AG10803 (cell line): ENCODE measurements at regions not wholly inside any gene's neighbourhood (a gene's known extent, or its start where the extent isn't known, plus 50 kb on each side); places are given as distances from the start of the nearest gene placed in this dataset.

Experiments used
- DNase-seq: peaks from one replicate; pipeline ENCODE4 v3.0.0; 2010; ENCODE audit warnings: low read depth
- H3K4me3 ChIP-seq: 2 replicates; pipeline ENCODE4 v1.5.1; 2011; ENCODE audit warnings: mild to moderate bottlenecking, low read length, control low read depth
- TF ChIP-seq, protein P1 (sequence below): conservative IDR thresholded peaks from 2 replicates; pipeline ENCODE4 v1.5.1; 2011; ENCODE audit warnings: mild to moderate bottlenecking, low read length, control low read depth, inconsistent platforms

DNA sequence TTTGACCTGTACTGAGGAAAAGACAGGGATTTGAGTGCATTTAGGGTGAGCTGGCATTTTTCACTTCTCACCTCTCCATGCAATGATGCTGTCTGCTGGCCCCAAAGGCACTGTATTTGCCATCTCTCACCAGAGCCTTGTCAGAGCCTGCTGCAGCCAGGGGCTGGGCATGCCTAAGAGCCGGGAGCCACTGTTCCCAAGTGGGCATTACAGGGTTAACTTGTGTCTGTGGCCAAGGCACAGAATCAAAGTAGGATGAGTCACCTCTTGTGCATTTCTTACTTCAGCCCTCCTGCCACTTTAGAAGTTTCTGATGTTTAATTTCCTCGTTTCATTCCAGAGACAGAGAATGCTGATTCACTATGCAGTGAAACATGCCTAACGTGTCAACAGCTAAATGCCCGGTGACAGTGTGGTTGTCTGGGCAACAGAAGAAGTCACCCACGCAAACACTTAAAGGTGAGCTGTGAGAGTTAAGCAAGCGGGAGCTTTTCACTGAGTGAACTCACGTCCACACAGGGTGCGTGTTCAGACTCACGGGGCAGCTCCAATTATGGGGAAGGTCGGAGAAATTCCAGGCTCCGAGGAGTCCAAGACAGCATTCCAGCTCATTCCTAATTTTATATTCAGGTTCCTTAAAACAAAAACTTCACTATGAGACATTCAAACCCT is 57.1 kb upstream of the IGFBP3 start:
- TF ChIP-seq, protein P1, sequence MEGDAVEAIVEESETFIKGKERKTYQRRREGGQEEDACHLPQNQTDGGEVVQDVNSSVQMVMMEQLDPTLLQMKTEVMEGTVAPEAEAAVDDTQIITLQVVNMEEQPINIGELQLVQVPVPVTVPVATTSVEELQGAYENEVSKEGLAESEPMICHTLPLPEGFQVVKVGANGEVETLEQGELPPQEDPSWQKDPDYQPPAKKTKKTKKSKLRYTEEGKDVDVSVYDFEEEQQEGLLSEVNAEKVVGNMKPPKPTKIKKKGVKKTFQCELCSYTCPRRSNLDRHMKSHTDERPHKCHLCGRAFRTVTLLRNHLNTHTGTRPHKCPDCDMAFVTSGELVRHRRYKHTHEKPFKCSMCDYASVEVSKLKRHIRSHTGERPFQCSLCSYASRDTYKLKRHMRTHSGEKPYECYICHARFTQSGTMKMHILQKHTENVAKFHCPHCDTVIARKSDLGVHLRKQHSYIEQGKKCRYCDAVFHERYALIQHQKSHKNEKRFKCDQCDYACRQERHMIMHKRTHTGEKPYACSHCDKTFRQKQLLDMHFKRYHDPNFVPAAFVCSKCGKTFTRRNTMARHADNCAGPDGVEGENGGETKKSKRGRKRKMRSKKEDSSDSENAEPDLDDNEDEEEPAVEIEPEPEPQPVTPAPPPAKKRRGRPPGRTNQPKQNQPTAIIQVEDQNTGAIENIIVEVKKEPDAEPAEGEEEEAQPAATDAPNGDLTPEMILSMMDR, result no peak
- peak; percentile 99 for DNase-seq
- peak overlapping the region; percentile 18 for H3K4me3 ChIP-seq

DNA sequence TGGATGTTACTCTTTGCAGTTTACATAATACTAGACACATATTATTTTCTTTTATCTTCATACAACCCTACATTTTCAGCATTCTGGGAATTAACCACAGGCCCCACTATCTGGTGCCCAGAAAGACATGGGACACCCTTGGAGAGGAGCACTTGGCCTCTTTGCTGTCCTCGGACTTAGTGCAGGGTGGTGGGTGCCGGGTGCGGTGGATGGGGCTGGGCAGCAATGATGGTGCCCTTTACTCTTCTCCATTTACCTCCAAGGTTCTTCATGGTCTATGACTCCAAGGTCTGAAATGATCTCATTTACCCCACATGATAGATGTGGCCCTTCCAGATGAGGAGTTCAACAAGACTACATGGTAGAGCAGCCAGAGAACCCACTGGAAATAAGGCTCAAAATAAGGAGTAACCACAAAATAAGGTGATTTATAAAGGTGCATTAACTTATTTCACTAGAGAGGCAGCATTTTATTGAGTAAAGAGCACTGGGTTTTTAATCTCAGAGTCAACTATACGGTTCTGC is 56.2 kb upstream of the IGFBP3 start:
- TF ChIP-seq, protein P1, result no peak
- DNase-seq, result no peak
- no peak overlapping the region for H3K4me3 ChIP-seq

DNA sequence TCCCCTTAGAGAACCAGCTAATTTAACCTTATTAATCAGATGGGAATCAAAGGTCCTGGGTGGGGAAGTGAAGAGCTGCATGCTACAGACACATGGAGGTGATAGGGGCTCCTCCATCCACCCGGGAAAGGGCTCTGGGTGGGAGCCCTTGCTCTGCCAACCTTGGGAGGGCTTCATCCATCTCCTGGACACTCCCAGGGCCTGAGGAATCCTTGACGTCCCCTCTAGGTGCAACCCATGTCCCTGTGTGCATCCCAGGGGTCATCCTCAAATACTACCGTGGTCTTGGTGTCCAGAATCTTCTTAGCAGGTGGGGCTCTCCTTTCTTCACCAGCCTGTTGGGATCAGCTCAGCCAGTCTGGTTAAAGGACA is 55.4 kb upstream of the IGFBP3 start:
- no peak overlapping the region for H3K4me3 ChIP-seq
- DNase-seq, result no peak
- TF ChIP-seq, protein P1, result no peak

DNA sequence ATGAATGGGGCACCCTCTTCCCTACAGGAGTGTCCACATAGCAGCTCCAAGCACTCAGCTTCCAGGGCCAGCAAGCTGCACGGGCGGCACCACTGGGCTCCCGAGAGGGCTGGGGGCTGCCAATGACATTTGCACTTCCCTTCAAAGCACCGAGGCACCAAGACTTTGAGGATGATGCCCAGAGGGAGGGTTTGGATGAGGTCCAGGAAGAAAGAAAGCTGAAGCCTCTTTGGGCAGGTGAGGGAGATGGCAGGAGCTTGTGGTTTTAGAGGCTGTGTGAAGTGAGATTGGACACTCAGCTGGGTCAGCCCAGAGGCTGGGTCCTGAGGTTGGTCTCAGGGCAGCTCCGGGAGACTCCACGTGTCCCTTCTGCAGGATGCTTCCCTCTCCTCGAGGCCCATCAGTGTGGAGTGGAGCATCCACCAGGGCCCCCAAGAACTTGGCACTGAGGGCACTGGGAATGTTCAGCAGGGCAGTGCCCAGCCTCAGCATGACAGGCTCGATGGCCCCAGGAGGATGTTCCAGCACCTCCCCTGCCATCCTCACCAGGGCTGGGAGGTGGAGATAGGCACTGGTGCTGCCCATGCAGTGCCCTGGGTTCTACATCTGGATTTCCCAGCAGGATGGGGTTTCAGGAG is 54.9 kb upstream of the IGFBP3 start:
- no peak for DNase-seq
- no peak overlapping the region for H3K4me3 ChIP-seq
- TF ChIP-seq, protein P1, result no peak

DNA sequence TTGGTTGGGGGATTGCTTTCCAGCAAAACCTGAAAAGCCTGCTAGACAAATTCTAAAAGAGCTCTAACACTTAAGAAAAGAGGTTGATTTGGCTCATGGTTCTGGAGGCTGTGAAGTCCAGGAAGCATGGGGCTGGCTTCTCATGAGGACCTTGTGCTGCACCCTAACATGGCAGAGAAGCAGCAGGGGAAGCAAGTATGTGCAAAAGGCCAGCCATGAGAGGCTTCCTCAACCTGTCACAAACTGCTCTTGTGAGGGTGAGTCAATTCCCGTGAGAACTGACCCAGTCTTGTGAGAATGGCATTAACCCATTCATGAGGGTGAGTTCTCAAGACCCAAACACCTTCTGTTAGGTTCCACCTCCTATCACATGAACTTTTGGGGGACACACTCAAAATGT is 54.3 kb upstream of the IGFBP3 start:
- TF ChIP-seq, protein P1, result no peak
- H3K4me3 ChIP-seq, result no peak overlapping the region

DNA sequence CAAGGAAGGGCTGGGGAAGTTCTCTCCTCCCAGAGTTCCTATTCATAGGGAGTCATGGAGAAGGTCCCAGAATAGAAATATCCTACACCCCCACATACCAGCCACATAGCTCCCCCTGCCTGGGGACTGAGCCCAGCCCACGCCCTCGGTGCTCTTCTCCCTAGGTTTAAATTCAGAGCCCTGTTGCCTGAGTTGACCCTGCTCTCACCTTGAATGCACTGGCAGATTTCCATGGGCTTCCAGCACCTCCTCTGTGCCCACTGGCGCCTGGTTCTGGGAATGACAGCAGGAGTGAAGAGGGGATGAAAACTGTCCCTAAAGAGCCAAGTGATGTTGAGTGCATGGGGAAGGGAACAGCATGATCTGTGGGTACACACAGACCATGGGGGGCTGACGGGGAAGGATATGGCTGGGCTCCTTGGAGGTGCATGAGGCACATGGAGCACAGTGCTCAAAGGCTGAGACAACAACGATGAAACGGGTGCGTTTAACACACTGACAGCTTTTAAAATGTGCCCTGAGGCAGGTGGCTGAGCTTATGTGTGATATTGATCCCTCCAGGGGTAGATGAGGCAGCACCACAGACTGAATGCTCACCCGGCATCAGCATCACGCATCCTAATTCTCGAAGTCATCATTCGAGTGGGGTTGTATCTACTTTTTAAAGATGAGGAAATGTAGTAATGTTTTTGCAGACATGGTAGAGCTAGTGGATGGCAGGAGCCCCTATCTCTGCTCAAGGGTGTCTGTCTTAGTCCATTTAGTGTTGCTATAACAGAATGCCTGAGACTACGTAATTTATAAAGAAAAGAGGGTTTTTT is 53.7 kb upstream of the IGFBP3 start:
- TF ChIP-seq, protein P1, result no peak
- no peak overlapping the region for H3K4me3 ChIP-seq
- no peak for DNase-seq

More for the DNA sequence above, 54.3 kb upstream of the IGFBP3 start:
- DNase-seq, result no peak
